ENCODE measurements at regions not wholly inside any gene's neighbourhood (a gene's known extent, or its start where the extent isn't known, plus 50 kb on each side); places are given as distances from the start of the nearest gene placed in this dataset.

- Histone ChIP-seq H2AFZ (ENCODE audit: low read depth, low read length) (no peak overlapping the region), H4K20me1 (replicated peaks; ENCODE audit: control insufficient read depth, extremely low read depth, insufficient read depth, low read length) (no peaks in the 10 kb centered on the region), H3K27ac (ENCODE audit: insufficient read depth, low read depth, low read length) (no peak overlapping the region), H3K9me1 (replicated peaks; ENCODE audit: control insufficient read depth, extremely low read depth, insufficient read depth, low read length) (no peaks in the 10 kb centered on the region), H3K36me3 (ENCODE audit: control insufficient read depth in 2 of 2, extremely low read depth in 1 of 2, insufficient read depth in 2 of 2, low read length in 2 of 2) (no peaks in the 10 kb centered on the region), H3K9me3 (replicated peaks; ENCODE audit: control insufficient read depth, insufficient read depth, low read length) (no peaks in the 10 kb centered on the region), H3K79me2 (ENCODE audit: control insufficient read depth, insufficient read depth, low read length) (no peaks in the 10 kb centered on the region), H3K27me3 (ENCODE audit: control insufficient read depth in 2 of 2, insufficient read depth in 2 of 2, low read length in 2 of 2) (no peaks in the 10 kb centered on the region), H3K4me2 (ENCODE audit: insufficient read depth, low read length) (no peak overlapping the region), H3K9ac (replicated peaks; ENCODE audit: extremely low read depth, insufficient read depth, low read length) (no peak overlapping the region), H3K4me3 (replicated peaks in 1 of 3; ENCODE audit: insufficient read depth in 1 of 3, low read depth in 1 of 3, low read length in 3 of 3) (no peak overlapping the region), H3K4me1 (ENCODE audit: control insufficient read depth, extremely low read depth, insufficient read depth, low read length) (no peaks in the 10 kb centered on the region)
- no peak for FAIRE-seq
- TF ChIP-seq POLR2A (IDR thresholded peaks at IDR 0.05; ENCODE audit: low read depth, low read length) (no peak), CTCF (IDR thresholded peaks at IDR 0.05; ENCODE audit: extremely low read depth in 1 of 2, insufficient read depth in 1 of 2, low read depth in 1 of 2, low read length in 2 of 2) (no peak), JUN (IDR thresholded peaks at IDR 0.05; ENCODE audit: borderline replicate concordance, insufficient read depth, insufficient read length, low read depth) (no peak), MYC (IDR thresholded peaks at IDR 0.05; ENCODE audit: low read depth, low read length) (no peak), MAX (IDR thresholded peaks at IDR 0.05; ENCODE audit: insufficient read depth, insufficient read length) (no peak), GATA2 (IDR thresholded peaks at IDR 0.05; ENCODE audit: insufficient read depth, insufficient read length, low read depth, low read length) (no peak), POLR2AphosphoS5 (IDR thresholded peaks at IDR 0.05; ENCODE audit: insufficient read depth, low read depth, low read length) (no peak), FOS (IDR thresholded peaks at IDR 0.05; ENCODE audit: borderline replicate concordance, insufficient read depth, low read length) (no peak), EZH2 (IDR thresholded peaks at IDR 0.05; ENCODE audit: borderline replicate concordance, low read depth, low read length, severe bottlenecking) (no peak)
- DNase-seq (ENCODE audit: low read depth, low spot score): no peak
- BruUV-seq (replicated peaks): no TSS peak
- intact Hi-C loops (cut with micrococcal nuclease): no loop called here
- ChIA-PET POLR2A (no interaction called here), CTCF (no interaction called here)
- dilution Hi-C loops (cut with MboI; ENCODE audit: extremely low pct_ligation_motif_present, low sequenced_read_pairs): no loop called here
Observed at GRCh38 chr18:61651880-61652268, 240.9 kb downstream of the RNF152 start.

All from endothelial cell of umbilical vein (primary cell).